Neural cell (in vitro differentiated cells): ENCODE measurements at regions not wholly inside any gene's neighbourhood (a gene's known extent, or its start where the extent isn't known, plus 50 kb on each side); places are given as distances from the start of the nearest gene placed in this dataset.

ENCODE experiments used
- H2AFZ ChIP-seq: fragments of 200-600, 300-800 bp; sonication (generic), shearing (Covaris generic); 2 replicates; pipeline ENCODE4 v1.6.0; 2014; ENCODE audit warnings: low read depth, mild to moderate bottlenecking, antibody characterized with exemption, low read length, moderate library complexity
- H3F3A ChIP-seq: fragments of 200-600 bp; shearing (Covaris generic); 2 replicates; pipeline ENCODE4 v1.6.1; 2016; ENCODE audit warnings: mild to moderate bottlenecking, moderate library complexity, mixed read lengths, antibody characterized with exemption, low read length; ENCODE audit not compliant: insufficient read depth, poor library complexity, severe bottlenecking
- H3K27ac ChIP-seq: fragments of 200-600, 300-800 bp; sonication (generic), shearing (Covaris generic); 2 replicates; pipeline ENCODE4 v1.5.1; 2014; ENCODE audit warnings: mild to moderate bottlenecking, low read length, moderate library complexity
- H3K27me3 ChIP-seq: fragments of 300-800, 200-600 bp; sonication (generic), shearing (Covaris generic); 2 replicates; pipeline ENCODE4 v1.6.0; 2014; ENCODE audit warnings: mild to moderate bottlenecking, low read depth, low read length, moderate library complexity; ENCODE audit not compliant: insufficient read depth
- H3K36me3 ChIP-seq: fragments of 300-800, 200-600 bp; sonication (generic), shearing (Covaris generic); 2 replicates; pipeline ENCODE4 v1.5.1; 2014; ENCODE audit warnings: mild to moderate bottlenecking, antibody characterized with exemption, low read length, moderate library complexity; ENCODE audit not compliant: insufficient read depth
- H3K4me2 ChIP-seq: fragments of 300-800, 200-600 bp; sonication (generic), shearing (Covaris generic); 2 replicates; pipeline ENCODE4 v1.6.0; 2014; ENCODE audit warnings: mild to moderate bottlenecking, low read length
- H3K4me3 ChIP-seq: fragments of 300-800, 200-600 bp; sonication (generic), shearing (Covaris generic); 2 replicates; pipeline ENCODE4 v1.5.1; 2014; ENCODE audit warnings: mild to moderate bottlenecking, low read length, moderate library complexity
- H3K79me2 ChIP-seq: fragments of 200-600 bp; shearing (Covaris generic); replicated peaks from 2 replicates; pipeline ENCODE4 v1.6.0; 2014; ENCODE audit warnings: mild to moderate bottlenecking, low read length, moderate library complexity; ENCODE audit not compliant: insufficient read depth
- H3K9ac ChIP-seq: fragments of 300-800, 200-600 bp; sonication (generic), shearing (Covaris generic); 2 replicates; pipeline ENCODE4 v1.6.1; 2016; ENCODE audit warnings: mild to moderate bottlenecking, low read length, mixed read lengths
- H3K9me2 ChIP-seq: fragments of 200-600 bp; shearing (Covaris generic); 2 replicates; pipeline ENCODE4 v1.6.1; 2016; ENCODE audit warnings: mild to moderate bottlenecking, low read length, mixed read lengths; ENCODE audit not compliant: insufficient read depth
- H3K9me3 ChIP-seq: fragments of 200-600, 300-800 bp; sonication (generic), shearing (Covaris generic); 2 replicates; pipeline ENCODE4 v1.6.1; 2016; ENCODE audit warnings: mild to moderate bottlenecking, mixed run types, low read length, moderate library complexity, mixed read lengths
- H4K20me1 ChIP-seq: fragments of 200-600 bp; shearing (Covaris generic); 2 replicates; pipeline ENCODE4 v1.6.1; 2016; ENCODE audit warnings: mild to moderate bottlenecking, mixed run types; ENCODE audit not compliant: insufficient read depth
- CTCF ChIP-seq: fragments of 450-650 bp; IDR thresholded peaks from 2 replicates; pipeline ENCODE4 v1.5.1; 2014; ENCODE audit warnings: antibody characterized with exemption, mild to moderate bottlenecking, moderate library complexity; ENCODE audit not compliant: poor library complexity, severe bottlenecking
- EP300 ChIP-seq: fragments of 450-650 bp; conservative IDR thresholded peaks from 2 replicates; pipeline ENCODE4 v1.6.1; 2014; ENCODE audit warnings: antibody characterized with exemption, mild to moderate bottlenecking, moderate library complexity; ENCODE audit not compliant: poor library complexity, severe bottlenecking
- EZH2 ChIP-seq: fragments of 200-600, 300-800 bp; shearing (Covaris generic), sonication (generic); IDR thresholded peaks from 2 replicates; pipeline ENCODE4 v1.6.1; 2014; ENCODE audit warnings: antibody characterized with exemption, low read length, borderline replicate concordance, mild to moderate bottlenecking; ENCODE audit not compliant: insufficient read depth, poor library complexity, severe bottlenecking
- MXI1 ChIP-seq: fragments of 450-650 bp; conservative IDR thresholded peaks from 2 replicates; pipeline ENCODE4 v1.6.1; 2014; ENCODE audit warnings: antibody characterized with exemption, mild to moderate bottlenecking; ENCODE audit not compliant: poor library complexity, severe bottlenecking
- POLR2AphosphoS5 ChIP-seq: IDR thresholded peaks from 2 replicates; pipeline ENCODE4 v1.6.1; 2012
- RAD21 ChIP-seq: fragments of 450-650 bp; conservative IDR thresholded peaks from 2 replicates; pipeline ENCODE4 v1.6.1; 2014; ENCODE audit warnings: antibody characterized with exemption, mild to moderate bottlenecking, moderate library complexity
- REST ChIP-seq: IDR thresholded peaks from 2 replicates; pipeline ENCODE4 v1.6.1; 2012; ENCODE audit warnings: borderline replicate concordance
- SMC3 ChIP-seq: fragments of 450-650 bp; conservative IDR thresholded peaks from 2 replicates; pipeline ENCODE4 v1.6.1; 2014; ENCODE audit warnings: antibody characterized with exemption, mild to moderate bottlenecking, moderate library complexity; ENCODE audit not compliant: poor library complexity
- TAF1 ChIP-seq: IDR thresholded peaks from 2 replicates; pipeline ENCODE4 v1.6.1; 2012; ENCODE audit warnings: low read depth

- no peaks in the 10 kb centered on the region for H3K36me3 ChIP-seq
- H3K4me3 ChIP-seq = no peak overlapping the region
- no peaks in the 10 kb centered on the region for H3K79me2 ChIP-seq
- H4K20me1 ChIP-seq = no peaks in the 10 kb centered on the region
- H3K9me3 ChIP-seq = no peaks in the 10 kb centered on the region
- no peak overlapping the region for H3K9ac ChIP-seq
- H2AFZ ChIP-seq = no peak overlapping the region
- no peaks in the 10 kb centered on the region for H3K27me3 ChIP-seq
- no peaks in the 10 kb centered on the region for H3F3A ChIP-seq
- H3K27ac ChIP-seq = no peak overlapping the region
- no peak overlapping the region for H3K4me2 ChIP-seq
- TF ChIP-seq SMC3 = no peak
- TF ChIP-seq EP300 = no peak
- TF ChIP-seq REST = no peak
- no peak for TF ChIP-seq RAD21
- no peak for TF ChIP-seq CTCF
- TF ChIP-seq MXI1 = no peak
- no peak for TF ChIP-seq EZH2
- no peak for TF ChIP-seq POLR2AphosphoS5
- TF ChIP-seq TAF1 = no peak
- H3K9me2 ChIP-seq = no peaks in the 10 kb centered on the region
Observed at GRCh38 chr6:105952772-105953690, 133.1 kb upstream of the PRDM1 start.

GRCh38 chr6:105952326-105952725 lies 133.8 kb upstream of the PRDM1 start:
- H3K79me2 ChIP-seq = no peaks in the 10 kb centered on the region
- no peaks in the 10 kb centered on the region for H4K20me1 ChIP-seq
- H3K9me2 ChIP-seq = no peaks in the 10 kb centered on the region
- no peaks in the 10 kb centered on the region for H3K27me3 ChIP-seq
- no peak overlapping the region for H3K4me2 ChIP-seq
- H3K4me3 ChIP-seq = no peak overlapping the region
- no peak overlapping the region for H3K27ac ChIP-seq
- no peak overlapping the region for H3K9ac ChIP-seq
- no peak overlapping the region for H2AFZ ChIP-seq
- H3F3A ChIP-seq = no peaks in the 10 kb centered on the region
- TF ChIP-seq TAF1 = no peak
- no peak for TF ChIP-seq EZH2
- TF ChIP-seq EP300 = no peak
- TF ChIP-seq SMC3 = no peak
- no peak for TF ChIP-seq REST
- TF ChIP-seq POLR2AphosphoS5 = no peak
- TF ChIP-seq RAD21 = no peak
- TF ChIP-seq CTCF = no peak
- no peak for TF ChIP-seq MXI1
- no peaks in the 10 kb centered on the region for H3K36me3 ChIP-seq
- no peaks in the 10 kb centered on the region for H3K9me3 ChIP-seq
